Right cardiac atrium (tissue), 5 donors: ENCODE measurements at regions not wholly inside any gene's neighbourhood (a gene's known extent, or its start where the extent isn't known, plus 50 kb on each side); places are given as distances from the start of the nearest gene placed in this dataset.

Source experiments
- ATAC-seq, 2 donors: fragments of 200-7000 bp; cut with Tn5 transposase; one replicate each; pipeline versions ENCODE4 v1.8.0 to v1.9.1; 2020; ENCODE audit warnings: moderate library complexity in 2 of 2, mild to moderate bottlenecking in 1 of 2
- DNase-seq, 3 donors: peaks; one replicate each; pipeline ENCODE4 v3.0.0-alpha.2; 2020
- H3K27ac ChIP-seq: one replicate; pipeline ENCODE4 v1.5.1; 2013; ENCODE audit warnings: mild to moderate bottlenecking, low read length, control low read depth, moderate library complexity
- H3K27me3 ChIP-seq: one replicate; pipeline ENCODE4 v1.6.1; 2013; ENCODE audit not compliant: control insufficient read depth, insufficient read depth
- H3K4me1 ChIP-seq: one replicate; pipeline ENCODE4 v1.6.1; 2013; ENCODE audit warnings: low read length; ENCODE audit not compliant: control insufficient read depth, insufficient read depth
- H3K4me3 ChIP-seq: one replicate; pipeline ENCODE4 v1.5.1; 2013; ENCODE audit warnings: low read length, control low read depth
- H3K9me3 ChIP-seq: one replicate; pipeline ENCODE4 v1.6.1; 2013; ENCODE audit warnings: low read length; ENCODE audit not compliant: control insufficient read depth
- WGBS: extraction: QIAGEN DNeasy Blood & Tissue Kit; methylation state at CpG from one replicate; pipeline ENCODE4 v1.1.7; 2013; 5-methylcytosine and 5-hydroxymethylcytosine counted together
- intact Hi-C, 4 donors: fragments of 100-400 bp; cut with DNase I; formaldehyde crosslinking; loops; one replicate each; pipeline versions ENCODE4 v1.11.0 to v1.14.0; 2022 to 2023
- donor health status: healthy with polysubstance abuse.
- donor health status: DM: no; HTN: yes; CAD: no.
- donor health status: DM: no; HTN: no; CAD: no.
- donor health status: DM: no; HTN: yes; CAD: no; lungs with severe emphysema.
- donor health status: DM: yes; HTN: yes; CAD: no.

GRCh38 chrX:20620306-20620705 lies 353.6 kb upstream of the RPS6KA3 start:
- H3K27me3 ChIP-seq: no peaks in the 10 kb centered on the region
- H3K4me1 ChIP-seq: no peaks in the 10 kb centered on the region
- DNase-seq (no peak), ATAC-seq (no peak)
- H3K9me3 ChIP-seq: no peaks in the 10 kb centered on the region
- H3K4me3 ChIP-seq: no peak overlapping the region
- intact Hi-C loops: no loop called here
- no peak overlapping the region for H3K27ac ChIP-seq
- 83% methylated on average over 2 of the region's 2 CpGs for WGBS

DNA sequence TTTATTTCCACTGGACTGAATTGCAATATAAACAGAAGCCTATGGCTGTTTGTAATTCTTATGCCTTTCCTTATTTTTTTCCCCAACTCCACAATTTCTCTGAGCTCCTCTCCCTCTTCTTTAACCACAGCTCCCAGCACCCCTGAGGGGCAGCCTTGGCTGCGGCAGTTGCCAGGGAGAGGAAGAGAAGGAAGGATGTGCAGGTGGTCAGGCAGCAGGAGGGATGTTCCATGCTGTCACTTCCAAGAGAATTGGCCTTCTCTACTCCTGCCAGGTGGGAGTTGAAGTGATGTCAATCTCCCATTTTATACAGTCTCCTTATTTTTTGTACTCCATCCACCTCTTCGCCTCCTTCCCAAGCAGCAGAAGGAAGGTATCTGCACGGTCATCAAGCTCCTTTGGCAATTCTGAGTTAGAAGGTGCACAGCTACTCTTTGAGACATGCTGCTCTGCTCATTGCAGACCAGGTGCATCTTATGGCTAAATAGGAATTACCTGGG lies 343.3 kb upstream of the RPS6KA3 start:
- Histone ChIP-seq H3K27me3 (no peaks in the 10 kb centered on the region), H3K4me3 (no peak overlapping the region), H3K9me3 (no peaks in the 10 kb centered on the region), H3K27ac (no peak overlapping the region), H3K4me1 (no peaks in the 10 kb centered on the region)
- no peak for DNase-seq
- intact Hi-C loops: loop anchor here in 1 of 4 donors (10.0 kb wide), 1 partner anchor 75 kb away; no protein-coding TSS in a partner anchor
- ATAC-seq: no peak
- WGBS: 87% methylated on average over 3 of the region's 3 CpGs

DNA sequence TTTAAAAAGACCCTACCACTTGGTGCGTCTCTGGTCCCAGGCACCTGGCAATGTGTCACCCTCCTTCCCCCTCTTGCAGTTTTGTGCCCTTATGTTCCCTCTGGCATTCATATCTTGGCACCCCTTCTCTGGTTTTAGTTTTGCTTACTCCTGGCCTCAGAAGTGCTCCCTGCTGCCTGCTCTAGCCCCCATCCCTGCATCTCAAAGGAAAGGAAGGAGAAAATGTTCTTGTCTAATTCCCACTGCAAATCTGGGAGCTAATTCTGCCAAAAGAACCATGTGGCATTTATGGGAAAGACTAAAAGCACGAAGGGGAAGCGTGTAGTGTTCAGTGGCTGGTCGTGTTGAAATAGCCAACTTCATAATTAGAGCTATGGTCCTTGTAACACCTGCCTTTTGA lies 340.1 kb upstream of the RPS6KA3 start:
- H3K27me3 ChIP-seq: no peaks in the 10 kb centered on the region
- WGBS: 80% methylated on average over 4 of the region's 4 CpGs

DNA sequence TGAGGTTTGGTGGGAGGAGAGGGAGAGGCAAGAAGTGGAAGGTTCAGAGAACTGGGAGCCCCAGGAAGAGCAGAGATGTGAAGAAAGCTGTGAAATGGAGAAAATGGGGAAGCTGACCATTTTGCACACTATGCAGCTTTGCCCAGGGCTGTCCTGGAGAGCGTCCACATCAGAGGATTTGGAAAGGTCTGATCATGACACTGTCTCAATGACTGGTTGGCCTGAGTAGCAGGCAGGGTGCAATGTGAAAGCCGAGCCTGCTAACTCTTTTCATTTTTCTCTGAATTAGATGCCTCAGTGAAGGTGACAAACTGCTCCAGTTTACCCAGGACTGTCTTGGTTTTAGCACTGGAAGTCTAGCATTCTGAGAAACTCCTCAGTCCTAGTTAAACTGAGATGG lies 330.1 kb upstream of the RPS6KA3 start:
- 36% methylated on average over 2 of the region's 2 CpGs for WGBS

More for the DNA sequence above, 340.1 kb upstream of the RPS6KA3 start:
- H3K9me3 ChIP-seq: no peaks in the 10 kb centered on the region
- DNase-seq (no peak), ATAC-seq (no peak)
- H3K27ac ChIP-seq: no peak overlapping the region
- H3K4me3 ChIP-seq: no peak overlapping the region
- intact Hi-C loops: no loop called here
- H3K4me1 ChIP-seq: no peaks in the 10 kb centered on the region

GRCh38 chrX:20595928-20596575 lies 329.3 kb upstream of the RPS6KA3 start:
- no peak for ATAC-seq
- intact Hi-C loops: no loop called here
- Histone ChIP-seq H3K4me1 (no peaks in the 10 kb centered on the region), H3K4me3 (no peak overlapping the region), H3K27ac (no peak overlapping the region), H3K9me3 (no peaks in the 10 kb centered on the region), H3K27me3 (no peaks in the 10 kb centered on the region)
- peak in 2 of 3 donors; percentile 18 to 33 for DNase-seq
- 52% methylated on average over 6 of the region's 6 CpGs for WGBS

More for the DNA sequence above, 330.1 kb upstream of the RPS6KA3 start:
- H3K4me1 ChIP-seq: no peaks in the 10 kb centered on the region
- H3K27ac ChIP-seq: no peak overlapping the region
- no peak for DNase-seq
- H3K4me3 ChIP-seq: no peak overlapping the region
- intact Hi-C loops: no loop called here
- ATAC-seq: no peak
- no peaks in the 10 kb centered on the region for H3K27me3 ChIP-seq
- H3K9me3 ChIP-seq: no peaks in the 10 kb centered on the region

GRCh38 chrX:20594985-20595384 lies 328.3 kb upstream of the RPS6KA3 start:
- no peaks in the 10 kb centered on the region for H3K4me1 ChIP-seq
- WGBS: 49% methylated on average over 2 of the region's 2 CpGs

GRCh38 chrX:20593836-20594235 lies 327.1 kb upstream of the RPS6KA3 start:
- H3K4me3 ChIP-seq: no peak overlapping the region
- H3K9me3 ChIP-seq: no peaks in the 10 kb centered on the region
- ATAC-seq: no peak
- no peaks in the 10 kb centered on the region for H3K27me3 ChIP-seq
- H3K4me1 ChIP-seq: no peaks in the 10 kb centered on the region
- DNase-seq: no peak
- WGBS: 64% methylated on average over 2 of the region's 2 CpGs
- no peak overlapping the region for H3K27ac ChIP-seq
- intact Hi-C loops: no loop called here

More at GRCh38 chrX:20594985-20595384, 328.3 kb upstream of the RPS6KA3 start:
- Histone ChIP-seq H3K4me3 (no peak overlapping the region), H3K27me3 (no peaks in the 10 kb centered on the region), H3K27ac (no peak overlapping the region), H3K9me3 (no peaks in the 10 kb centered on the region)
- intact Hi-C loops: no loop called here
- DNase-seq: no peak
- ATAC-seq: no peak

DNA sequence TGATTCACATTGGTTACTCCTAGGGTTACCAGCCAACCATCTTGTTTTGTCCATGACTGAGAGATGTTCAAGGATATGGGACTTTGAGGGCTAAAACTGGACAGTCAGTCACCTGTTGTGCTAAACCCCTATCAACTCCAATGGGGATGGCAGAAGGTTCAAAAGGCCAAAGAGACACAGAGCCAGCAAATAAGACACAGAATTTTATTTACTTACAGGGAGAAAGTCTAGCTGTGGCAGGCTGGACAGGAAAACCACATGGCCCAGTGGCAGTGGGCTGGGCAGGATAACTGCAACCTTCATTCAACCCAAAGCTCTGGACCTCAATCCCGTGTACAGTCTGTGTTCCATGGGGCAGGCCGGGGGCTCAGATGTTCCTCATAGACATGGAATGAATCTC lies 326.7 kb upstream of the RPS6KA3 start:
- Histone ChIP-seq H3K9me3 (no peaks in the 10 kb centered on the region), H3K4me1 (no peaks in the 10 kb centered on the region), H3K27me3 (no peaks in the 10 kb centered on the region), H3K4me3 (no peak overlapping the region), H3K27ac (no peak overlapping the region)
- ATAC-seq (no peak), DNase-seq (no peak)
- WGBS: 77% methylated on average over 2 of the region's 2 CpGs
- intact Hi-C loops: no loop called here

DNA sequence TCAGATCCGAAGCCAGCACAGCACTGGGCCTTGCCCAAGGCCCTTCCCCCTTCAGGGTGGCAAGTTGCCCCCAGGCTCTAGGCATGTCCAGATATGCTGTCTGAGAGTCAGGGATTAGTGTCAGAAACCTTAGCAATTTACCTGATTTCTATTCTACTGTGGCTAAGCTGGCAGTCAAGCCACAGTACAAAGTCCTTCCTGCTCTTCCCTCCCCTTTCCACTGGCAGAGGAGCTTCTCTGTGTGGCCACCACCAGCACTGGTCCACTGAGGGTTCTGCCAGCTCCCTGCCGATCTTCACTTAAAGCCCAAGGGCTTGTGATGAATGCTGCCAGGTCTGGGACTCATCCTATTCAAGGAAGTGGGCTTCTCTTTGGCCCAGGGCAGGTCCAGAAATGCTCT lies 324.5 kb upstream of the RPS6KA3 start:
- DNase-seq (no peak), ATAC-seq (no peak)
- Histone ChIP-seq H3K4me1 (no peaks in the 10 kb centered on the region), H3K27ac (no peak overlapping the region), H3K4me3 (no peak overlapping the region), H3K9me3 (no peaks in the 10 kb centered on the region), H3K27me3 (no peaks in the 10 kb centered on the region)
- intact Hi-C loops: no loop called here
- WGBS: 78% methylated on average over 2 of the region's 2 CpGs

DNA sequence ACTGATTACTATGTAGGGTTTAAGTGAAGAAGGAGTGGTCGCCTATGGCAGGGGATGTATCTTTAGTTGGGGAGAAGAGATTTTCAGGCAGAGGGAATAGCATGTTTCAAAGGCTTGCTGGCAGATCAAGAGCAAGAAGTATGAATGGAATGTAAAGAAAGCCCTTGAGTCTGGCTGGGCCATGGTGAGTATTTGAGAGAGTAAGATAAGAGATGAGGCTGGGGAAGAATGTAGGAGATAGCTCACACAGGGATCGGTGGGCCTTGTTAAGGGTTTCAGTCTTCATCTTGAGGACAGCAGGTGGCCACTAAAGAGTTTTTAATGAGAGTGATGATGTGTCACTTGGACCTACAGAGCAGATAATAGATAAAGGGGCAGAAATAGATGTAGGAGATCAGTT lies 319.1 kb upstream of the RPS6KA3 start:
- H3K4me3 ChIP-seq: no peak overlapping the region
- WGBS: 14% methylated on average over 2 of the region's 2 CpGs
- no peaks in the 10 kb centered on the region for H3K4me1 ChIP-seq
- no peaks in the 10 kb centered on the region for H3K9me3 ChIP-seq
- no peak overlapping the region for H3K27ac ChIP-seq
- ATAC-seq: no peak
- DNase-seq: no peak
- intact Hi-C loops: no loop called here
- H3K27me3 ChIP-seq: no peaks in the 10 kb centered on the region

- Histone ChIP-seq H3K27ac (no peak overlapping the region), H3K4me1 (no peaks in the 10 kb centered on the region), H3K4me3 (no peak overlapping the region), H3K9me3 (no peaks in the 10 kb centered on the region), H3K27me3 (no peaks in the 10 kb centered on the region)
- ATAC-seq: no peak
- 67% methylated on average over 1 of the region's 1 CpG for WGBS
- no peak for DNase-seq
- intact Hi-C loops: no loop called here
Observed at GRCh38 chrX:20571611-20572010, 304.9 kb upstream of the RPS6KA3 start.

- Histone ChIP-seq H3K4me1 (no peaks in the 10 kb centered on the region), H3K27me3 (no peaks in the 10 kb centered on the region), H3K9me3 (no peaks in the 10 kb centered on the region), H3K27ac (no peak overlapping the region), H3K4me3 (no peak overlapping the region)
- ATAC-seq (no peak), DNase-seq (no peak)
- intact Hi-C loops: no loop called here
Observed at GRCh38 chrX:20567108-20567507, 300.4 kb upstream of the RPS6KA3 start.
